AG09319 (cell line): ENCODE measurements at regions not wholly inside any gene's neighbourhood (a gene's known extent, or its start where the extent isn't known, plus 50 kb on each side); places are given as distances from the start of the nearest gene placed in this dataset.

Experiments used
- DNase-seq: peaks from one replicate; pipeline ENCODE4 v3.0.0-alpha.2; 2010; ENCODE audit warnings: low read depth; ENCODE audit errors: extremely low read depth
- CTCF ChIP-seq: IDR thresholded peaks from 2 replicates; pipeline ENCODE4 v1.5.1; 2011; ENCODE audit warnings: low read depth, mild to moderate bottlenecking, inconsistent platforms, low read length, moderate library complexity

- no peak for DNase-seq
- TF ChIP-seq CTCF = no peak
Measured at GRCh38 chr10:10295537-10295936, 722.1 kb upstream of the CELF2 start.

- DNase-seq = no peak
- TF ChIP-seq CTCF = no peak
Measured at GRCh38 chr10:10302689-10303088, 715.0 kb upstream of the CELF2 start.

GRCh38 chr10:10307036-10307435, 710.6 kb upstream of the CELF2 start:
- no peak for DNase-seq
- TF ChIP-seq CTCF = no peak

- no peak for DNase-seq
- no peak for TF ChIP-seq CTCF
Measured at GRCh38 chr10:10307551-10307950, 710.1 kb upstream of the CELF2 start.

DNA sequence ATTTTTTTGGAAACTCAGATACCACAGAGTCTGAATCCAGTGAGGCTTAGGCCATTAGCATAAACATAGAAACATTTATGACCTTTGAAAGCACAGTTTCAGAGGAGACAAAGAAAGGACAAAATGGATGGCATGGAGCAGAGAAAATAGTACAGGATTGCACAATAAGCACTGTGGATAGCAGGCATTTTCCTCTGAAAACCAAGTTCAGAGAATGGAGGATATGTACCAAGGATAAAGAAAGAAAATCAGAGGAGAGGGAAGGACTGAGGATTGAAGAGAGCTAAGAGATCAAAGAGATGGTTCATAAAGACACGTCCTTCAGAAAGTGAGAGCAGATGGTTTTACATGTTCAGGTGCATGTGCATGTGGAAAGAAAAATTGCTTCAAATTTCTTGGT, 707.2 kb upstream of the CELF2 start:
- no peak for DNase-seq
- TF ChIP-seq CTCF = no peak

DNA sequence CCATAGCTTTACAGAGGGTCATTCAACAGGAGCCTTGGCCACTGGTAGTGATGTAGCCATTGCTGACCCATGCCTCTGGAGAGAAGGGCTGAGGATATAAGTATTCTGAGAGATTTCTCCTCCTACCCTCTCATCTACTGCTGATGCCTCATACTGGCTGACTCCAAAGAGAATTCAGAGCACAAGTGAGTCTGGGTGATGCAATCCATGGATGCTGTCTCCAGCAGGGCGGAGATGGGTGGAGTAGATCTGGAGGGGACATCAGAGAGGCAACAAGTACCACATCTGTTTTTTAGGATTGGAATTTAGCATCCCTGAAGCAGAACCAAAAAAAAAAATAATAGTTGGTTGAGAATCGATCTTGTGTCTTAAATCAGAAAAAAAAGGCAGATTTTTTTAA, 705.7 kb upstream of the CELF2 start:
- no peak for TF ChIP-seq CTCF
- DNase-seq = no peak

DNA sequence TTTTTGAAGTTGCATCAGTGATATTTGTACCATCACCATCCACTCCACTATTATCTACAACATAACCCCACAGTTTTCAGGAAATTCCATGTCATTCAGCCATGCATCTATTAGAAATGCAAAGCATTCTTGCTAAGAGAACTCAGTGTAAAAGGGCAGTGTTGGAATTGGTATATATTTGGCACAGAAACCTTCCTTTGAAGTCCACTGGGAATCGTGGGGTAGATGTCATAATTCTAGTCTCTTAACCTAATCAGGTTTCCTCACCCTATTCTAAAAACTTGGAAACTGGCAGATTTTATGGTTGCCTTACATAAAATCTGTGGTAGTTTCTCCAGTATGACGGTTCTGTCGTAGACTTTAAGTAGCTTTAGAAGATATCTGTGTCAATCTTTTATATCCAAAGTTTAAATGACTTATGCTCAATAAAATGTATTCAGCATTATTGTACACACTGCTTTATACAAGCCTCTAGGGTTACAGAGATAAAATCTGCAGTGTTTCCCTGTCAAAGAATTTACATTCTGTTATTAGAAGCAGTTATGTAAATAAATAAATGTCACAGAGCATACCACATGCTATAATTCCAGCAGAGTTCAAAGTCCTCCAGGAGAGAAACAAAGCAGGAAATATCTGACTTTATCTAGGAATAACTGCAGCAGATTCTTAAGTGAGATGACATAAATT, 704.4 kb upstream of the CELF2 start:
- TF ChIP-seq CTCF = no peak
- no peak for DNase-seq
